GM12878 (cell line): ENCODE measurements at regions not wholly inside any gene's neighbourhood (a gene's known extent, or its start where the extent isn't known, plus 50 kb on each side); places are given as distances from the start of the nearest gene placed in this dataset.

ENCODE experiments used
- ATAC-seq: fragments of 200-7000 bp; cut with Tn5 transposase; 3 replicates; pipeline ENCODE4 v1.9.1; 2020; ENCODE audit warnings: mild to moderate bottlenecking, moderate library complexity
- BruUV-seq: library from RNA; stranded (reverse); fragments of 400-500 nt; replicated peaks from 2 replicates; lab custom pipeline; 2021; lab: Mats Ljungman, UMichigan
- CTCF ChIA-PET: fragments of 300-600 bp; sonication (Branson Sonifier 250); formaldehyde crosslinking; extraction: SDS; loops from one replicate; lab custom pipeline; 2021; ENCODE audit warnings: inconsistent platforms; lab: Yijun Ruan, JAX
- POLR2A ChIA-PET: fragments of 350-600 bp; formaldehyde crosslinking; extraction: SDS; loops from one replicate; lab custom pipeline; 2021; ENCODE audit warnings: inconsistent platforms; lab: Charles Lee
- RAD21 ChIA-PET: fragments of 300-600 bp; sonication (Branson Sonifier 250); formaldehyde crosslinking; loops from one replicate; lab custom pipeline; 2023; ENCODE audit warnings: antibody characterized with exemption; ENCODE audit not compliant: unreplicated experiment; lab: Charles Lee
- SMC1A ChIA-PET: fragments of 300-600 bp; sonication (Branson Sonifier 250); formaldehyde crosslinking; loops from one replicate; lab custom pipeline; 2023; ENCODE audit not compliant: unreplicated experiment, uncharacterized antibody; lab: Charles Lee
- DNase-seq: peaks from one replicate; pipeline ENCODE4 v3.0.0-alpha.2; 2011; ENCODE audit warnings: low read depth, low spot score
- FAIRE-seq: peaks from 3 replicates; lab custom pipeline; 2011; peaks lifted over from hg19 to GRCh38; lab: Jason Lieb, UNC
- H2AFZ ChIP-seq: 2 replicates; pipeline ENCODE4 v1.6.0; 2011; ENCODE audit warnings: low read depth, low read length, control low read depth; ENCODE audit not compliant: control insufficient read depth
- H3K27ac ChIP-seq: 2 replicates; pipeline ENCODE4 v1.5.1; 2011; ENCODE audit warnings: control low read depth; ENCODE audit not compliant: control insufficient read depth, insufficient read depth
- H3K27me3 ChIP-seq, 2 experiments: replicated peaks in 1 of 2; 2 replicates each; pipeline versions ENCODE4 v1.6.0 to v1.6.1; 2011; ENCODE audit warnings: low read length in 1 of 2; ENCODE audit not compliant: control insufficient read depth in 2 of 2, insufficient read depth in 2 of 2
- H3K36me3 ChIP-seq, 2 experiments: 2 replicates each; pipeline ENCODE4 v1.5.1; 2011; ENCODE audit warnings: low read length in 1 of 2; ENCODE audit not compliant: control insufficient read depth in 2 of 2, insufficient read depth in 2 of 2
- H3K4me1 ChIP-seq: 2 replicates; pipeline ENCODE4 v1.6.1; 2011; ENCODE audit warnings: mild to moderate bottlenecking, low read length, moderate library complexity, mixed read lengths; ENCODE audit not compliant: control insufficient read depth, insufficient read depth
- H3K4me2 ChIP-seq: 2 replicates; pipeline ENCODE4 v1.6.0; 2011; ENCODE audit warnings: control low read depth; ENCODE audit not compliant: control insufficient read depth, insufficient read depth
- H3K4me3 ChIP-seq: fragments of 200-600 bp; sonication (generic); 2 replicates; pipeline ENCODE4 v1.5.1; 2016
- H3K79me2 ChIP-seq: 2 replicates; pipeline ENCODE4 v1.6.0; 2011; ENCODE audit warnings: low read length; ENCODE audit not compliant: control insufficient read depth, insufficient read depth
- H3K9ac ChIP-seq: 2 replicates; pipeline ENCODE4 v1.8.0; 2011; ENCODE audit warnings: low read length, control low read depth, mixed read lengths; ENCODE audit not compliant: control insufficient read depth, insufficient read depth
- H3K9me3 ChIP-seq: replicated peaks from 3 replicates; pipeline ENCODE4 v1.5.1; 2011; ENCODE audit warnings: mild to moderate bottlenecking, low read length; ENCODE audit not compliant: control insufficient read depth, insufficient read depth
- H4K20me1 ChIP-seq: 2 replicates; pipeline ENCODE4 v1.6.0; 2011; ENCODE audit not compliant: control insufficient read depth, insufficient read depth
- ASH2L ChIP-seq: fragments of 300-600, 200-600 bp; sonication (generic); IDR thresholded peaks from 2 replicates; pipeline ENCODE4 v1.6.1; 2017; ENCODE audit warnings: low read depth, mild to moderate bottlenecking, borderline replicate concordance
- CUX1 ChIP-seq: IDR thresholded peaks from 2 replicates; pipeline ENCODE4 v1.6.1; 2012; ENCODE audit warnings: improper control_type of control experiment, low read depth, low read length; ENCODE audit not compliant: insufficient replicate concordance
- ESRRA ChIP-seq: IDR thresholded peaks from 2 replicates; pipeline ENCODE4 v1.6.1; 2012; ENCODE audit warnings: mild to moderate bottlenecking, low read length, improper control_type of control experiment
- FOXM1 ChIP-seq: IDR thresholded peaks from 2 replicates; pipeline ENCODE4 v1.6.1; 2012; ENCODE audit warnings: low read depth, mild to moderate bottlenecking, inconsistent platforms, low read length, moderate library complexity
- NBN ChIP-seq: fragments of 450-650 bp; IDR thresholded peaks from 2 replicates; pipeline ENCODE4 v1.6.1; 2016
- NFYB ChIP-seq: IDR thresholded peaks from 2 replicates; pipeline ENCODE4 v1.6.1; 2011; ENCODE audit warnings: low read depth, mild to moderate bottlenecking, low read length, improper control_type of control experiment, moderate library complexity; ENCODE audit not compliant: insufficient read depth
- NRF1 ChIP-seq: conservative IDR thresholded peaks from 2 replicates; pipeline ENCODE4 v1.6.1; 2011; ENCODE audit warnings: mild to moderate bottlenecking, low read depth, low read length, improper control_type of control experiment
- TAF1 ChIP-seq: IDR thresholded peaks from 2 replicates; pipeline ENCODE4 v1.6.1; 2011; ENCODE audit warnings: mild to moderate bottlenecking, low read depth, low read length, borderline replicate concordance
- ZNF592 ChIP-seq: fragments of 450-650 bp; IDR thresholded peaks from 2 replicates; pipeline ENCODE4 v1.6.1; 2017; ENCODE audit warnings: mild to moderate bottlenecking, moderate library complexity
- WGBS: methylation state at CpG from one replicate; pipeline ENCODE4 v1.1.6; 2016; ENCODE audit warnings: low lambda C conversion rate; ENCODE audit not compliant: insufficient replicate concordance, insufficient coverage; ENCODE audit errors: missing lambda C conversion rate; 5-methylcytosine and 5-hydroxymethylcytosine counted together
- in situ Hi-C: fragments of 300-500 bp; cut with MboI; formaldehyde crosslinking; loops from 9 replicates; pipeline ENCODE4 v1.14.3; 2018; ENCODE audit warnings: mixed read lengths
- intact Hi-C: fragments of 100-400 bp; cut with micrococcal nuclease; formaldehyde crosslinking; loops from one replicate; pipeline ENCODE4 v1.14.2; 2022; ENCODE audit not compliant: unreplicated experiment

- ChIA-PET POLR2A (no interaction called here), CTCF (no interaction called here), RAD21 (no interaction called here), SMC1A (no interaction called here)
- intact Hi-C loops = no loop called here
- no peaks in the 10 kb centered on the region for H3K27me3 ChIP-seq
- H2AFZ ChIP-seq = no peak overlapping the region
- no TSS peak for BruUV-seq
- H3K4me3 ChIP-seq = no peak overlapping the region
- in situ Hi-C loops = no loop called here
- no peaks in the 10 kb centered on the region for H3K36me3 ChIP-seq
- DNase-seq = no peak
- H3K79me2 ChIP-seq = no peaks in the 10 kb centered on the region
- no peak overlapping the region for H3K4me2 ChIP-seq
- no peak overlapping the region for H3K27ac ChIP-seq
- TF ChIP-seq ASH2L = no peak
- no peak for TF ChIP-seq NRF1
- no peak for TF ChIP-seq ESRRA
- TF ChIP-seq TAF1 = no peak
- TF ChIP-seq ZNF592 = no peak
- no peak for TF ChIP-seq NFYB
- TF ChIP-seq CUX1 = no peak
- no peak for TF ChIP-seq FOXM1
- TF ChIP-seq NBN = no peak
- no peak for FAIRE-seq
- no peaks in the 10 kb centered on the region for H3K4me1 ChIP-seq
- no peak for ATAC-seq
- H3K9ac ChIP-seq = no peak overlapping the region
- H4K20me1 ChIP-seq = no peaks in the 10 kb centered on the region
- 0% methylated on average over 1 of the region's 1 CpG for WGBS
- H3K9me3 ChIP-seq = no peaks in the 10 kb centered on the region
These were observed 530.2 kb downstream of the CCDC85A start for GRCh38 chr2:56713978-56714377.
